Astrocyte (in vitro differentiated cells and primary cell): ENCODE measurements at regions not wholly inside any gene's neighbourhood (a gene's known extent, or its start where the extent isn't known, plus 50 kb on each side); places are given as distances from the start of the nearest gene placed in this dataset.

Experiments used
- DNase-seq: peaks from one replicate; pipeline ENCODE4 v3.0.0-alpha.2; 2010; ENCODE audit warnings: low read depth
- FAIRE-seq: peaks from 2 replicates; lab custom pipeline; 2011; peaks lifted over from hg19 to GRCh38; lab: Jason Lieb, UNC
- H2AFZ ChIP-seq: 2 replicates; pipeline ENCODE4 v1.6.0; 2012; ENCODE audit warnings: low read depth, low read length, inconsistent platforms
- H3K27ac ChIP-seq: 2 replicates; pipeline ENCODE4 v1.5.1; 2011; ENCODE audit warnings: low read depth, low read length, inconsistent platforms
- H3K27me3 ChIP-seq: 2 replicates; pipeline ENCODE4 v1.6.0; 2011; ENCODE audit warnings: low read length, inconsistent platforms; ENCODE audit not compliant: insufficient read depth
- H3K36me3 ChIP-seq: 2 replicates; pipeline ENCODE4 v1.5.1; 2011; ENCODE audit warnings: low read length, inconsistent platforms; ENCODE audit not compliant: insufficient read depth
- H3K4me1 ChIP-seq: 2 replicates; pipeline ENCODE4 v1.5.1; 2011; ENCODE audit warnings: low read length, inconsistent platforms; ENCODE audit not compliant: insufficient read depth
- H3K4me2 ChIP-seq: 2 replicates; pipeline ENCODE4 v1.6.0; 2012; ENCODE audit warnings: low read length, inconsistent platforms
- H3K4me3 ChIP-seq: 2 replicates; pipeline ENCODE4 v1.5.1; 2011; ENCODE audit warnings: low read depth, mild to moderate bottlenecking, low read length, inconsistent platforms; ENCODE audit not compliant: insufficient read depth
- H3K79me2 ChIP-seq: 2 replicates; pipeline ENCODE4 v1.6.0; 2012; ENCODE audit warnings: mild to moderate bottlenecking, low read length, inconsistent platforms; ENCODE audit not compliant: insufficient read depth
- H3K9ac ChIP-seq: 2 replicates; pipeline ENCODE4 v1.6.0; 2012; ENCODE audit warnings: mild to moderate bottlenecking, low read length, inconsistent platforms
- H3K9me3 ChIP-seq: 2 replicates; pipeline ENCODE4 v1.5.1; 2012; ENCODE audit warnings: low read depth, mild to moderate bottlenecking, low read length, inconsistent platforms; ENCODE audit not compliant: insufficient read depth
- H4K20me1 ChIP-seq: 2 replicates; pipeline ENCODE4 v1.6.0; 2012; ENCODE audit warnings: low read length, inconsistent platforms; ENCODE audit not compliant: insufficient read depth
- H3K27ac Mint-ChIP-seq: one replicate; pipeline ENCODE4 v1.8.0; 2021; ENCODE audit warnings: mild to moderate bottlenecking, mixed read lengths; ENCODE audit not compliant: unreplicated experiment
- H3K27me3 Mint-ChIP-seq: one replicate; pipeline ENCODE4 v1.8.0; 2021; ENCODE audit warnings: low read depth, mixed read lengths; ENCODE audit not compliant: unreplicated experiment
- H3K36me3 Mint-ChIP-seq: one replicate; pipeline ENCODE4 v1.8.0; 2021; ENCODE audit warnings: low read depth, mixed read lengths; ENCODE audit not compliant: unreplicated experiment
- H3K4me1 Mint-ChIP-seq: one replicate; pipeline ENCODE4 v1.8.0; 2021; ENCODE audit warnings: low read depth, mixed read lengths; ENCODE audit not compliant: unreplicated experiment
- H3K4me3 Mint-ChIP-seq: one replicate; pipeline ENCODE4 v1.8.0; 2021; ENCODE audit warnings: mild to moderate bottlenecking, moderate library complexity, mixed read lengths; ENCODE audit not compliant: unreplicated experiment
- H3K9me3 Mint-ChIP-seq: one replicate; pipeline ENCODE4 v1.8.0; 2021; ENCODE audit warnings: mild to moderate bottlenecking, mixed read lengths; ENCODE audit not compliant: unreplicated experiment
- EZH2 ChIP-seq: IDR thresholded peaks from 2 replicates; pipeline ENCODE4 v1.6.1; 2012; ENCODE audit warnings: mild to moderate bottlenecking, low read length, inconsistent platforms; ENCODE audit not compliant: insufficient read depth
- TF ChIP-seq, protein P1 (sequence below): IDR thresholded peaks from 2 replicates; pipeline ENCODE4 v1.5.1; 2011; ENCODE audit warnings: low read depth, mild to moderate bottlenecking, inconsistent platforms, low read length, moderate library complexity; ENCODE audit not compliant: insufficient read depth

DNA sequence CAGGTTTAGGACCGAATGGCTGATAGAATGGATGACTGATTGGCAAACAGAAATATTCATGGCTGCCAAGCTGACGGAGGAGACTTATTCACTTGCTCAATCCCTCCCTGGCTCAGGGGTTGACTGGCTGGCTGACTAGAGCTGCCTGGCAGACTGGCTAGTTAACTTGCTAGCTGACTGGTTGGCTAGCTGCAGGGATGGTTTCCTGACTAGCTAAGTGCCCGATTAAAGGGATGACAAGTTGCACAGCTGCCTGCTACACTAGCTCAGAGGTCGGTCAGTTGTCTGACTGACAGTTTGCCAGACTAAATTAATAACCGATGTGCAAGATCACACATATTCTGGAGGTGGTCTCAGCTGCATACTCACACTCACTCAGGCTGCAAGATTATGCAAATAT lies 1208.4 kb upstream of the CDH8 start:
- Mint-ChIP-seq H3K27me3 (no peaks in the 10 kb centered on the region), H3K4me3 (no peak overlapping the region), H3K36me3 (no peaks in the 10 kb centered on the region), H3K4me1 (no peaks in the 10 kb centered on the region), H3K27ac (no peak overlapping the region), H3K9me3 (no peaks in the 10 kb centered on the region)
- H3K79me2 ChIP-seq = no peaks in the 10 kb centered on the region
- H3K36me3 ChIP-seq = no peaks in the 10 kb centered on the region
- H4K20me1 ChIP-seq = no peaks in the 10 kb centered on the region
- no peak overlapping the region for H3K4me2 ChIP-seq
- H3K27ac ChIP-seq = no peak overlapping the region
- no peak for TF ChIP-seq EZH2
- TF ChIP-seq, protein P1, sequence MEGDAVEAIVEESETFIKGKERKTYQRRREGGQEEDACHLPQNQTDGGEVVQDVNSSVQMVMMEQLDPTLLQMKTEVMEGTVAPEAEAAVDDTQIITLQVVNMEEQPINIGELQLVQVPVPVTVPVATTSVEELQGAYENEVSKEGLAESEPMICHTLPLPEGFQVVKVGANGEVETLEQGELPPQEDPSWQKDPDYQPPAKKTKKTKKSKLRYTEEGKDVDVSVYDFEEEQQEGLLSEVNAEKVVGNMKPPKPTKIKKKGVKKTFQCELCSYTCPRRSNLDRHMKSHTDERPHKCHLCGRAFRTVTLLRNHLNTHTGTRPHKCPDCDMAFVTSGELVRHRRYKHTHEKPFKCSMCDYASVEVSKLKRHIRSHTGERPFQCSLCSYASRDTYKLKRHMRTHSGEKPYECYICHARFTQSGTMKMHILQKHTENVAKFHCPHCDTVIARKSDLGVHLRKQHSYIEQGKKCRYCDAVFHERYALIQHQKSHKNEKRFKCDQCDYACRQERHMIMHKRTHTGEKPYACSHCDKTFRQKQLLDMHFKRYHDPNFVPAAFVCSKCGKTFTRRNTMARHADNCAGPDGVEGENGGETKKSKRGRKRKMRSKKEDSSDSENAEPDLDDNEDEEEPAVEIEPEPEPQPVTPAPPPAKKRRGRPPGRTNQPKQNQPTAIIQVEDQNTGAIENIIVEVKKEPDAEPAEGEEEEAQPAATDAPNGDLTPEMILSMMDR = no peak
- H2AFZ ChIP-seq = no peak overlapping the region
- FAIRE-seq (no peak), DNase-seq (no peak)
- no peaks in the 10 kb centered on the region for H3K9me3 ChIP-seq
- no peaks in the 10 kb centered on the region for H3K4me1 ChIP-seq
- no peaks in the 10 kb centered on the region for H3K27me3 ChIP-seq
- H3K9ac ChIP-seq = no peak overlapping the region
- H3K4me3 ChIP-seq = no peak overlapping the region

- TF ChIP-seq, protein P1 = no peak
- no peak for TF ChIP-seq EZH2
- H4K20me1 ChIP-seq = no peaks in the 10 kb centered on the region
- no peak overlapping the region for H3K9ac ChIP-seq
- H3K27me3 Mint-ChIP-seq = no peaks in the 10 kb centered on the region
- FAIRE-seq (no peak), DNase-seq (no peak)
- H3K36me3 Mint-ChIP-seq = no peaks in the 10 kb centered on the region
- H3K36me3 ChIP-seq = no peaks in the 10 kb centered on the region
- no peaks in the 10 kb centered on the region for H3K79me2 ChIP-seq
- no peak overlapping the region for H3K4me3 ChIP-seq
- H3K4me3 Mint-ChIP-seq = no peak overlapping the region
- no peaks in the 10 kb centered on the region for H3K4me1 Mint-ChIP-seq
- H3K4me2 ChIP-seq = no peak overlapping the region
- H3K4me1 ChIP-seq = no peaks in the 10 kb centered on the region
- no peak overlapping the region for H3K27ac Mint-ChIP-seq
- no peaks in the 10 kb centered on the region for H3K27me3 ChIP-seq
- H3K9me3 Mint-ChIP-seq = no peaks in the 10 kb centered on the region
- H2AFZ ChIP-seq = no peak overlapping the region
- no peaks in the 10 kb centered on the region for H3K9me3 ChIP-seq
- H3K27ac ChIP-seq = no peak overlapping the region
Measured at GRCh38 chr16:63241497-63242028, 1205.3 kb upstream of the CDH8 start.

DNA sequence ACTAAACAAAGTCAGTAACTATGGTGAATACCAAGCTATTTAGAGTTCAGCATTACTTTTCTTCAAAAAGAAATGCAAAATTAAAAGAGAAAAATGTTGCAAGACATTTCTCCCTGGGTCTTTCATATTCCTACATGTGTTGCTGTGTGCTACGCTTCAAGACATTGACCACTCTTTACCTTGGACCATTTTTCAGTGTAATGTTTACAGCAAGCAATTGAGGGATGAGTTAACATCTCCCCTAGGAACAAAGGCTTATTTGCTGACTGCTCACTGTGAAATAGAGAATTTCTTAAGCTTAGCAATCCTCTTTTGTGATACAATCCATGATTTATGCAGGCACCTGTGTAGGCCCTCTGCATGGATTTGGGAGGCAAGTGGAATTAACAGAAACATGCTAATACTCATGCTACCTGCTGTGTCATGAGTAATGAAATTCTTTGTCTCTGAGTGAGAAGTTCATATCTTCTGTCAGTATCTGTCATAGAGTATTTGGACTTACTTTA lies 1202.9 kb upstream of the CDH8 start:
- Histone ChIP-seq H3K9ac (no peak overlapping the region), H3K4me1 (no peaks in the 10 kb centered on the region), H2AFZ (no peak overlapping the region), H4K20me1 (no peaks in the 10 kb centered on the region), H3K27ac (no peak overlapping the region), H3K4me2 (no peak overlapping the region), H3K9me3 (no peaks in the 10 kb centered on the region), H3K4me3 (no peak overlapping the region), H3K36me3 (no peaks in the 10 kb centered on the region), H3K27me3 (no peaks in the 10 kb centered on the region), H3K79me2 (no peaks in the 10 kb centered on the region)
- no peaks in the 10 kb centered on the region for H3K27me3 Mint-ChIP-seq
- FAIRE-seq = no peak
- H3K9me3 Mint-ChIP-seq = no peaks in the 10 kb centered on the region
- DNase-seq = no peak
- no peak overlapping the region for H3K27ac Mint-ChIP-seq
- no peaks in the 10 kb centered on the region for H3K4me1 Mint-ChIP-seq
- TF ChIP-seq, protein P1 = no peak
- no peak for TF ChIP-seq EZH2
- no peaks in the 10 kb centered on the region for H3K36me3 Mint-ChIP-seq
- no peak overlapping the region for H3K4me3 Mint-ChIP-seq
